HFF-Myc (cell line): ENCODE measurements at regions not wholly inside any gene's neighbourhood (a gene's known extent, or its start where the extent isn't known, plus 50 kb on each side); places are given as distances from the start of the nearest gene placed in this dataset.

Experiments used
- DNase-seq: peaks from one replicate; pipeline ENCODE4 v3.0.0-alpha.2; 2011; ENCODE audit warnings: low read depth; ENCODE audit errors: extremely low read depth
- H3K4me3 ChIP-seq: replicated peaks from 2 replicates; pipeline ENCODE4 v1.5.1; 2011; ENCODE audit warnings: low read depth, mild to moderate bottlenecking, control low read depth, low read length
- TF ChIP-seq, protein P1 (sequence below): IDR thresholded peaks from 2 replicates; pipeline ENCODE4 v1.5.1; 2012; ENCODE audit warnings: mild to moderate bottlenecking, low read depth, low read length, control low read depth; ENCODE audit errors: missing control alignments

- DNase-seq = no peak
- TF ChIP-seq, protein P1, sequence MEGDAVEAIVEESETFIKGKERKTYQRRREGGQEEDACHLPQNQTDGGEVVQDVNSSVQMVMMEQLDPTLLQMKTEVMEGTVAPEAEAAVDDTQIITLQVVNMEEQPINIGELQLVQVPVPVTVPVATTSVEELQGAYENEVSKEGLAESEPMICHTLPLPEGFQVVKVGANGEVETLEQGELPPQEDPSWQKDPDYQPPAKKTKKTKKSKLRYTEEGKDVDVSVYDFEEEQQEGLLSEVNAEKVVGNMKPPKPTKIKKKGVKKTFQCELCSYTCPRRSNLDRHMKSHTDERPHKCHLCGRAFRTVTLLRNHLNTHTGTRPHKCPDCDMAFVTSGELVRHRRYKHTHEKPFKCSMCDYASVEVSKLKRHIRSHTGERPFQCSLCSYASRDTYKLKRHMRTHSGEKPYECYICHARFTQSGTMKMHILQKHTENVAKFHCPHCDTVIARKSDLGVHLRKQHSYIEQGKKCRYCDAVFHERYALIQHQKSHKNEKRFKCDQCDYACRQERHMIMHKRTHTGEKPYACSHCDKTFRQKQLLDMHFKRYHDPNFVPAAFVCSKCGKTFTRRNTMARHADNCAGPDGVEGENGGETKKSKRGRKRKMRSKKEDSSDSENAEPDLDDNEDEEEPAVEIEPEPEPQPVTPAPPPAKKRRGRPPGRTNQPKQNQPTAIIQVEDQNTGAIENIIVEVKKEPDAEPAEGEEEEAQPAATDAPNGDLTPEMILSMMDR = no peak
- no peak overlapping the region for H3K4me3 ChIP-seq
Measured at GRCh38 chr6:21521276-21521675, 72.3 kb upstream of the SOX4 start.

- no peak overlapping the region for H3K4me3 ChIP-seq
- TF ChIP-seq, protein P1 = no peak
- no peak for DNase-seq
Measured at GRCh38 chr6:21522143-21522747, 71.3 kb upstream of the SOX4 start.

GRCh38 chr6:21522797-21523456 lies 70.6 kb upstream of the SOX4 start:
- H3K4me3 ChIP-seq = no peak overlapping the region
- TF ChIP-seq, protein P1 = peak; percentile 5
- DNase-seq = no peak

GRCh38 chr6:21523652-21524051 lies 69.9 kb upstream of the SOX4 start:
- TF ChIP-seq, protein P1 = no peak
- no peak overlapping the region for H3K4me3 ChIP-seq
- DNase-seq = no peak

DNA sequence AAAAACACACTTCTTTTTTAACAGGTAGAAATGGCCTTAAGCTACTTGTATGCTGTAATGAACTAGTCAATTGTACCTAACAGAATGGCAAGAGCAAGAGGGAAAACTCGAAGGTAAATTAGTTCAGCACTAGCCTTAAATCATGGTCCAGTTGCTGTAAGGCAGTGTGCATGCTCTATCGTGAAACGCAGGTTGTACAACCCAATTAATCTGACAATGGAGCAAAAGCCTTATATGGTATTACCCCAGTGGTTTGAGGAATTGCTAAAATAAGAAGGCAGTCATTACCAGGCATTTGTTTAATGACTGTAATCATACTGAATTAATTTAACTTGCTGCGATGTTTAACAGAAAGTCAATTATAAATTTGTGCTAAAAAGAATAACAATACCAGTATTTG lies 69.3 kb upstream of the SOX4 start:
- TF ChIP-seq, protein P1 = no peak
- H3K4me3 ChIP-seq = no peak overlapping the region

GRCh38 chr6:21526974-21527373 lies 66.6 kb upstream of the SOX4 start:
- no peak for DNase-seq
- TF ChIP-seq, protein P1 = no peak
- H3K4me3 ChIP-seq = no peak overlapping the region

More for the DNA sequence above, 69.3 kb upstream of the SOX4 start:
- no peak for DNase-seq
